Right lobe of liver (tissue), 6 donors: ENCODE measurements at regions not wholly inside any gene's neighbourhood (a gene's known extent, or its start where the extent isn't known, plus 50 kb on each side); places are given as distances from the start of the nearest gene placed in this dataset.

Experiments
- ATAC-seq, 4 donors: fragments of 200-7000 bp; cut with Tn5 transposase; one replicate each; pipeline ENCODE4 v1.9.1; 2020; ENCODE audit warnings: mild to moderate bottlenecking in 4 of 4, moderate library complexity in 4 of 4
- DNase-seq, 3 donors: peaks; one replicate each; pipeline ENCODE4 v3.0.0-alpha.2; 2020
- H3K27ac ChIP-seq, 3 donors: fragments of 200-600 bp; one replicate each; pipeline ENCODE4 v1.8.0; 2022
- H3K27me3 ChIP-seq, 2 donors: fragments of 200-600 bp; one replicate each; pipeline ENCODE4 v1.8.0; 2022
- H3K36me3 ChIP-seq, 4 donors: fragments of 200-600 bp; sonication (generic) in 1 of 4; one replicate each; pipeline versions ENCODE4 v1.5.1 to v1.8.0; 2017 to 2022; ENCODE audit warnings: control low read depth in 1 of 4
- H3K4me1 ChIP-seq, 4 donors: fragments of 200-600 bp; sonication (generic) in 1 of 4; one replicate each; pipeline versions ENCODE4 v1.5.1 to v1.8.0; 2017 to 2022; ENCODE audit warnings: control low read depth in 1 of 4
- H3K4me3 ChIP-seq, 3 donors: fragments of 200-600 bp; one replicate each; pipeline ENCODE4 v1.8.0; 2022
- H3K9me3 ChIP-seq, 4 donors: fragments of 200-600 bp; sonication (generic) in 1 of 4; one replicate each; pipeline versions ENCODE4 v1.5.1 to v1.8.0; 2017 to 2022; ENCODE audit warnings: control low read depth in 1 of 4
- CTCF ChIP-seq, 4 donors: fragments of 200-600 bp in 3 of 4; fragments of 450-650 bp in 1 of 4; IDR thresholded peaks; one replicate each; pipeline versions ENCODE4 v1.5.1 to v1.8.0; 2016 to 2022; ENCODE audit warnings: antibody characterized with exemption in 4 of 4, mild to moderate bottlenecking in 2 of 4
- POLR2A ChIP-seq: fragments of 450-650 bp; IDR thresholded peaks from one replicate; pipeline ENCODE4 v1.6.1; 2017; ENCODE audit warnings: antibody characterized with exemption, mild to moderate bottlenecking
- WGBS: methylation state at CpG from one replicate; pipeline ENCODE4 v1.1.6; 2018; ENCODE audit warnings: low coverage, low lambda C conversion rate; ENCODE audit not compliant: insufficient coverage; ENCODE audit errors: missing lambda C conversion rate; 5-methylcytosine and 5-hydroxymethylcytosine counted together
- intact Hi-C, 2 donors: fragments of 100-400 bp; cut with DNase I; formaldehyde crosslinking; loops; one replicate each; pipeline versions ENCODE4 v1.11.2 to v1.14.1; 2022
- donor health status: DM: no; HTN: yes; CAD: no.
- donor health status: DM: no; HTN: no; CAD: no.
- donor health status: DM: no; HTN: no; CAD: no.
- donor health status: DM: no; HTN: yes; CAD: no.
- donor health status: DM: no; HTN: yes; CAD: no.

DNA sequence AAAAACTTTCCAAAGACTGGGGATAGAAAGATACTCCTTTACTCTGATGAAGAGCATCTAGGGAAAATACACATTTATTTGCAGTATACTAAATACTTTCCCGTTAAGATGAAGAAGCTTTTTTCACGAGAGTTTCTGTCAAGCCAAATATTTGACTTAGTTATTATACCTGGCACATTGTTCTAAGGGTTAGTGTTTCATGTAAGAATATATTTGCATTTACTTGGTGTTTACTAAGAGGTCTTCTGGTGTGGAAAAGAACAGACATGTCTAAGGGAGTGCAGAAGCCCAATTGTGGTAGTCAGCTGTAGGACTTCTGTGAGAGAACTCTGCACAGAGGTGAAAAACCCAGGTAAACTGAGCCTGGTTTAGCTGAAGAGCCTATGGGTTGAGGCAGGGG is 457.6 kb upstream of the SOX11 start:
- intact Hi-C loops, result no loop called here
- no peaks in the 10 kb centered on the region for H3K36me3 ChIP-seq
- WGBS, result 37% methylated on average over 2 of the region's 2 CpGs
- H3K4me1 ChIP-seq, result no peaks in the 10 kb centered on the region
- no peaks in the 10 kb centered on the region for H3K27me3 ChIP-seq
- DNase-seq, result no peak
- H3K4me3 ChIP-seq, result no peak overlapping the region
- H3K27ac ChIP-seq, result no peak overlapping the region
- H3K9me3 ChIP-seq, result no peaks in the 10 kb centered on the region
- TF ChIP-seq CTCF (IDR thresholded peaks at IDR 0.05) (no peak), POLR2A (no peak)
- ATAC-seq, result no peak

- no peaks in the 10 kb centered on the region for H3K4me1 ChIP-seq
- no peak for ATAC-seq
- no peaks in the 10 kb centered on the region for H3K36me3 ChIP-seq
- TF ChIP-seq CTCF (IDR thresholded peaks at IDR 0.05) (no peak), POLR2A (no peak)
- DNase-seq, result no peak
- H3K27ac ChIP-seq, result no peak overlapping the region
- WGBS, result 70% methylated on average over 5 of the region's 9 CpGs
- no peak overlapping the region for H3K4me3 ChIP-seq
- intact Hi-C loops, result no loop called here
- no peaks in the 10 kb centered on the region for H3K27me3 ChIP-seq
- H3K9me3 ChIP-seq, result no peaks in the 10 kb centered on the region
Measured at GRCh38 chr2:5235701-5236100, 456.5 kb upstream of the SOX11 start.

DNA sequence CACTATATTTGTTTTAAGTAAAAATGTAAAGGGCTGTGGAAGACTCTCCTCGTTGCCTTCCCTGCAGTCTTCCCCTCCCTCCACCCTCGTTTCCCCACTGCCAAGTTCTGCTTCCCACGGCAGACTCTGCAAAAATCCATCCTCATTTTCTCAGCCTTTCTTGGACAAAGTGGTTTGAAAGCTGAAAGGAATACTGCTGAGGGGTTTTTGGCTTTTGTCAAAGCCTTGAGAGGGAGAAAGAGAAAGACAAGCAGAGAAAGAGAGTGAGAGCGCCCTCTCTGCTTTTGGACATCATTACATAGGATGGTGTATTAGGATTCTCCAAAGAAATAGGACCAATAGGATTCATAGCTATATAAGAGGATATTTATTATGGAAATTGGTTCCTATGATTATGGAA is 455.9 kb upstream of the SOX11 start:
- Histone ChIP-seq H3K27ac (no peak overlapping the region), H3K4me1 (no peaks in the 10 kb centered on the region), H3K27me3 (no peaks in the 10 kb centered on the region), H3K4me3 (no peak overlapping the region), H3K9me3 (no peaks in the 10 kb centered on the region), H3K36me3 (no peaks in the 10 kb centered on the region)
- intact Hi-C loops, result no loop called here
- ATAC-seq, result no peak
- no peak for TF ChIP-seq CTCF (IDR thresholded peaks at IDR 0.05)
- TF ChIP-seq POLR2A, result no peak
- no peak for DNase-seq
- 22% methylated on average over 4 of the region's 4 CpGs for WGBS

DNA sequence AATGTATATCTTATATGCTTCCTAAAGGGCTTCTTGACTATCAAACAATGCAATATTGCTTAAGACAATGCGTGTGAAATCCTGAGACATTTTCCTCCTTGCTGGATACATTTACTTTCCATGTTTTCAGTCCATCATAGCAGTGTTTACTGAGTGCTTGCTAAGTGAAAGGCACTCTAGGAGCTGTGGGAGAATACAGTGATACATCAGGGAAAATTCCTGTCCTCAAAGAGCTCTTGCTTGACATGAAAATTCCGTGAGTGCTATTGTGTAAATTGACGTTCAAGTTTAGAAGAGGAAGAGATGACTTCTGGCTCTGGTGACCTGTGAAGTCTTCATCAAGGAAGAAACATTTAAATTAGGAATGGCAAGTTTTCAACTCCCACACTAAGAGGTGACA is 449.4 kb upstream of the SOX11 start:
- Histone ChIP-seq H3K9me3 (no peaks in the 10 kb centered on the region), H3K4me1 (no peaks in the 10 kb centered on the region), H3K27me3 (no peaks in the 10 kb centered on the region), H3K36me3 (no peaks in the 10 kb centered on the region), H3K4me3 (no peak overlapping the region), H3K27ac (no peak overlapping the region)
- TF ChIP-seq POLR2A, result no peak
- TF ChIP-seq CTCF (IDR thresholded peaks at IDR 0.05), result no peak
- WGBS, result 24% methylated on average over 3 of the region's 3 CpGs
- intact Hi-C loops, result no loop called here
- ATAC-seq (no peak), DNase-seq (no peak)

DNA sequence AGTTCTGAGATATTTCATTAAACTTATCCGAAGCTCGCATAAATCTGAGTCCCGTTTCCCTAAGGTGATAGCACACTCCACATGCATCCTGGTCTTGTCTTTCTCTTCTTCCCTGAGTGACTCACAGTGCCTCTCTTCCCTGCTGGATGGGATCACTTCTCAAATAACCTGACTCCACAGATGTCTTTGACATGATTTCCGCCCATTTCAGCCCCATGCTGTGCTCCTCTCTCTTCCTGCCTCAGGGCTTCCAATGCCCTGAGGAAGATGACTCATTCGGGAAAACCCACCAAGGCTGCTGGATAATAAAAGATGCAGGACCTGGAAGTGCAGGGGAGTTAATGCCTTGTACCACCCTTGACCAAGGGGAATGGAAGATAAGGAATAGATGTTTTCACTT is 441.7 kb upstream of the SOX11 start:
- no peaks in the 10 kb centered on the region for H3K4me1 ChIP-seq
- 43% methylated on average over 5 of the region's 5 CpGs for WGBS
- intact Hi-C loops, result no loop called here
- H3K4me3 ChIP-seq, result no peak overlapping the region
- no peaks in the 10 kb centered on the region for H3K27me3 ChIP-seq
- ATAC-seq, result no peak
- no peaks in the 10 kb centered on the region for H3K36me3 ChIP-seq
- H3K9me3 ChIP-seq, result no peaks in the 10 kb centered on the region
- no peak overlapping the region for H3K27ac ChIP-seq
- no peak for DNase-seq
- TF ChIP-seq CTCF (IDR thresholded peaks at IDR 0.05) (no peak), POLR2A (no peak)
